ENCODE measurements at regions not wholly inside any gene's neighbourhood (a gene's known extent, or its start where the extent isn't known, plus 50 kb on each side); places are given as distances from the start of the nearest gene placed in this dataset.
"Not testable (repeated sequence)": the region's sequence is repeated elsewhere in the genome, so short reads cannot be mapped to it uniquely, and the experiment has no call there.

DNA sequence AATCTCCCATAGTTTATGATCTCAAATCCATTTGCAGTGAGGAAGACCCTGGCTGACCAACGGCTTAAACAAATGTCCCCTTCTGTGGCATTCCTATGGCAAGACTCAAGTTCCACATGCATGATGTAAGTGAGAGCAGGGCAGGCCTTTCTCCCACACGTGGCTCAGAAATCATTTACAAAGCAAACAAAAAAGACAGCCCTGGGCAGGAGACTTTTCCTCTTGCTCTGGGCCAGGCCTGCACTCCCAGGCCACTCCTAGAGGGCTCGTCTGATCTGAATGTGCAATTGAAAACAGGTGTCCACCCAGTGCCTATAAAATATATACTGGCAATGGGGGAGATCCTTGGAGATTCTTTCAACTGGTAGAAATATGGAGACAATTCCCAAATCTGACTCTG is 123.1 kb downstream of the DMRT2 start:
- no peaks in the 10 kb centered on the region for H3K9me3 ChIP-seq (ENCODE audit: low read depth)
- H3K79me2 ChIP-seq: no peaks in the 10 kb centered on the region
- H3K36me3 ChIP-seq (replicated peaks; ENCODE audit: insufficient read depth, low read depth): no peaks in the 10 kb centered on the region
- no peak for DNase-seq (ENCODE audit: low spot score)
- no peak overlapping the region for H3K4me3 ChIP-seq
- no peak overlapping the region for H3K27ac ChIP-seq
- H3K4me2 ChIP-seq: no peak overlapping the region
- no peaks in the 10 kb centered on the region for H3K4me1 ChIP-seq (ENCODE audit: insufficient read depth)
- no peaks in the 10 kb centered on the region for H3K9me2 ChIP-seq (replicated peaks; ENCODE audit: insufficient read depth)
- WGBS (ENCODE audit: low lambda C conversion rate, missing lambda C conversion rate): 42% methylated on average over 3 of the region's 3 CpGs
- TF ChIP-seq CTCF (IDR thresholded peaks at IDR 0.05; ENCODE audit: poor library complexity): no peak
- TF ChIP-seq EZH2 (IDR thresholded peaks at IDR 0.05; ENCODE audit: borderline replicate concordance): no peak
- no peak for TF ChIP-seq EZH2phosphoT487 (IDR thresholded peaks at IDR 0.05; ENCODE audit: low read depth, severe bottlenecking, unreplicated experiment)
- H4K20me1 ChIP-seq (ENCODE audit: insufficient read depth, poor library complexity, severe bottlenecking): no peaks in the 10 kb centered on the region
- no peaks in the 10 kb centered on the region for H3K27me3 ChIP-seq
- H2AFZ ChIP-seq: no peak overlapping the region

DNA sequence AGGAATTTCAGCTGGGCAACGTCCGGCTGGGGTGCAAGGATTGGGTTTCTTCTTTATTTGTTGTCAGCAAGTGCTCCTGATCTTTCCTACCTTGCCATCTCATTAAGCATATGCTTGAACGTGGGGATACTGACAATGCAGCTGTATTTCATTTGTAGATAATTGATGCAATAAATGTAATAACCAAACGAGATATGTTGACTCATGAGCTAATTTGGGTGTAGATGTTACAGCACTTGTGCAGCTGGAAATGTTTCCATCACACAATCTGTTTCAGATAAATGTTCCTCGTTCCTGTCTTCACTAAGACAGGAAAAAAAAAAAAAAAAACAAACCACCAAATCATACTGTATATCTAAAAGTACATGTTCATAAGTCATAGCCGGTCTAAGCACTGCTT is 123.8 kb downstream of the DMRT2 start:
- TF ChIP-seq EZH2phosphoT487 (IDR thresholded peaks at IDR 0.05; ENCODE audit: low read depth, severe bottlenecking, unreplicated experiment) (no peak), EZH2 (IDR thresholded peaks at IDR 0.05; ENCODE audit: borderline replicate concordance) (no peak), CTCF (IDR thresholded peaks at IDR 0.05; ENCODE audit: poor library complexity) (no peak)
- no peaks in the 10 kb centered on the region for H3K9me2 ChIP-seq (replicated peaks; ENCODE audit: insufficient read depth)
- no peaks in the 10 kb centered on the region for H3K36me3 ChIP-seq (replicated peaks; ENCODE audit: insufficient read depth, low read depth)
- no peak overlapping the region for H3K27ac ChIP-seq
- 58% methylated on average over 6 of the region's 6 CpGs for WGBS (ENCODE audit: low lambda C conversion rate, missing lambda C conversion rate)
- H2AFZ ChIP-seq: no peak overlapping the region
- no peaks in the 10 kb centered on the region for H3K79me2 ChIP-seq
- H3K4me3 ChIP-seq: no peak overlapping the region
- DNase-seq (ENCODE audit: low spot score): no peak
- H4K20me1 ChIP-seq (ENCODE audit: insufficient read depth, poor library complexity, severe bottlenecking): no peaks in the 10 kb centered on the region
- no peaks in the 10 kb centered on the region for H3K4me1 ChIP-seq (ENCODE audit: insufficient read depth)
- H3K4me2 ChIP-seq: no peak overlapping the region
- no peaks in the 10 kb centered on the region for H3K27me3 ChIP-seq
- H3K9me3 ChIP-seq (ENCODE audit: low read depth): no peaks in the 10 kb centered on the region

DNA sequence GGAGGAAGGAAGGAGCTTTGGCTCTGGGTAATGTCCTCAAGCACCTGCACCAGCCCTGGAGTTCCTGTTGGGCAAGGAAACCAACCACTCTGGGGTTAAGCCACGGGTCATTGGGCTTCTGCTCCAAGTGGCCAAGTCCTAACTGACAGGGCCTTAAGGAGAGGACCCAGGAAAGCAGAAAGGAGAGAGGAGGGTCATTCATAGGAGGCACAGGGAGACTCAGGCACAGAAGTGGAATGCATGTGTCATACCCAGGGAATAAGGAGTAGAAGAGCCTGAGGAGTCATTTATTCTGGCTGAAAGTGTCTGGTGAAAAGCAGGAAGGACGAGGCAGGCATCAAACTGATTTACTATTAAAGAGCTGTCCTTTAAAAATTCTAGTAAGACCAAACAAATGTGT is 129.2 kb downstream of the DMRT2 start:
- Histone ChIP-seq H3K4me2 (no peak overlapping the region), H2AFZ (no peak overlapping the region), H3K27ac (no peak overlapping the region), H4K20me1 (ENCODE audit: insufficient read depth, poor library complexity, severe bottlenecking) (no peaks in the 10 kb centered on the region), H3K4me3 (no peak overlapping the region), H3K27me3 (no peaks in the 10 kb centered on the region), H3K36me3 (replicated peaks; ENCODE audit: insufficient read depth, low read depth) (no peaks in the 10 kb centered on the region), H3K79me2 (no peaks in the 10 kb centered on the region), H3K4me1 (ENCODE audit: insufficient read depth) (no peaks in the 10 kb centered on the region), H3K9me2 (replicated peaks; ENCODE audit: insufficient read depth) (no peaks in the 10 kb centered on the region), H3K9me3 (ENCODE audit: low read depth) (no peaks in the 10 kb centered on the region)
- no peak for DNase-seq (ENCODE audit: low spot score)
- WGBS (ENCODE audit: low lambda C conversion rate, missing lambda C conversion rate): 21% methylated on average over 2 of the region's 2 CpGs
- no peak for TF ChIP-seq EZH2 (IDR thresholded peaks at IDR 0.05; ENCODE audit: borderline replicate concordance)

GRCh38 chr9:1184146-1184545 is 134.0 kb downstream of the DMRT2 start:
- Histone ChIP-seq H4K20me1 (ENCODE audit: insufficient read depth, poor library complexity, severe bottlenecking) (no peaks in the 10 kb centered on the region), H3K36me3 (replicated peaks; ENCODE audit: insufficient read depth, low read depth) (no peaks in the 10 kb centered on the region), H3K27me3 (no peaks in the 10 kb centered on the region), H3K9me3 (ENCODE audit: low read depth) (no peaks in the 10 kb centered on the region), H3K9me2 (replicated peaks; ENCODE audit: insufficient read depth) (no peaks in the 10 kb centered on the region), H3K4me1 (ENCODE audit: insufficient read depth) (no peaks in the 10 kb centered on the region), H2AFZ (no peak overlapping the region), H3K27ac (no peak overlapping the region), H3K4me2 (no peak overlapping the region), H3K4me3 (no peak overlapping the region), H3K79me2 (no peaks in the 10 kb centered on the region)
- TF ChIP-seq EZH2phosphoT487 (IDR thresholded peaks at IDR 0.05; ENCODE audit: low read depth, severe bottlenecking, unreplicated experiment) (no peak), EZH2 (IDR thresholded peaks at IDR 0.05; ENCODE audit: borderline replicate concordance) (no peak), CTCF (IDR thresholded peaks at IDR 0.05; ENCODE audit: poor library complexity) (no peak)
- DNase-seq (ENCODE audit: low spot score): no peak

GRCh38 chr9:1187137-1187536 is 137.0 kb downstream of the DMRT2 start:
- H4K20me1 ChIP-seq (ENCODE audit: insufficient read depth, poor library complexity, severe bottlenecking); H3K4me1 ChIP-seq (ENCODE audit: insufficient read depth); H3K9me2 ChIP-seq (replicated peaks; ENCODE audit: insufficient read depth); H2AFZ ChIP-seq; H3K36me3 ChIP-seq (replicated peaks; ENCODE audit: insufficient read depth, low read depth); H3K9me3 ChIP-seq (ENCODE audit: low read depth); H3K27me3 ChIP-seq; H3K79me2 ChIP-seq; H3K4me3 ChIP-seq; DNase-seq (ENCODE audit: low spot score); H3K27ac ChIP-seq; H3K4me2 ChIP-seq: not testable (repeated sequence)
- 84% methylated on average over 9 of the region's 9 CpGs for WGBS (ENCODE audit: low lambda C conversion rate, missing lambda C conversion rate)

DNA sequence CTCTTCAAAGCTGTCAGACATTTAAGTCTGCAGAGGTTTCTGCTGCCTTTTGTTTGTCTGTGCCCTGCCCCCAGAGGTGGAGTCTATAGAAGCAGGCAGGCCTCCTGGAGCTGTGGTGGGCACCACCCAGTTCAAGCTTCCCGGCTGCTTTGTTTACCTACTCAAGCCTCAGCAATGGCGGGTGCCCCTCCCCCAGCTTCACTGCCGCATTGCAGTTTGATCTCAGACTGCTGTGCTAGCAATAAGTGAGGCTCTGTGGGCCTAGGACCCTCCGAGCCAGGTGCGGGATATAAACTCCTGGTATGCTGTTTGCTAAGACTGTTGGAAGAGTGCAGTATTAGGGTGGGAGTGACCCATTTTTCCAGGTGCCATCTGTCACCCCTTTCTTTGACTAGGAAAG is 145.5 kb downstream of the DMRT2 start:
- 80% methylated on average over 5 of the region's 5 CpGs for WGBS (ENCODE audit: low lambda C conversion rate, missing lambda C conversion rate)

More for the DNA sequence above, 145.5 kb downstream of the DMRT2 start:
- not testable (repeated sequence) for H3K9me3 ChIP-seq (ENCODE audit: low read depth); H2AFZ ChIP-seq; H3K27ac ChIP-seq; H3K4me2 ChIP-seq; H3K36me3 ChIP-seq (replicated peaks; ENCODE audit: insufficient read depth, low read depth); H3K4me1 ChIP-seq (ENCODE audit: insufficient read depth); H3K4me3 ChIP-seq; DNase-seq (ENCODE audit: low spot score); H4K20me1 ChIP-seq (ENCODE audit: insufficient read depth, poor library complexity, severe bottlenecking); H3K9me2 ChIP-seq (replicated peaks; ENCODE audit: insufficient read depth); H3K27me3 ChIP-seq; H3K79me2 ChIP-seq

All from hepatocyte (in vitro differentiated cells).